ENCODE measurements at regions not wholly inside any gene's neighbourhood (a gene's known extent, or its start where the extent isn't known, plus 50 kb on each side); places are given as distances from the start of the nearest gene placed in this dataset.

- TF ChIP-seq EZH2phosphoT487 (conservative IDR thresholded peaks at IDR 0.05; ENCODE audit: low read length) (no peak), CTCF (IDR thresholded peaks at IDR 0.05; ENCODE audit: insufficient read depth, low read length, poor library complexity, severe bottlenecking) (no peak)
- H4K20me1 ChIP-seq (ENCODE audit: low read depth, low read length), result no peaks in the 10 kb centered on the region
- H3K4me2 ChIP-seq (ENCODE audit: low read depth, low read length, poor library complexity, severe bottlenecking), result no peak overlapping the region
- H3K27ac ChIP-seq (ENCODE audit: low read depth, low read length), result no peak overlapping the region
- no peaks in the 10 kb centered on the region for H3K9me2 ChIP-seq (replicated peaks; ENCODE audit: insufficient read depth, low read length)
- H3K79me2 ChIP-seq (ENCODE audit: insufficient read depth, low read length), result no peaks in the 10 kb centered on the region
- no peaks in the 10 kb centered on the region for H3F3A ChIP-seq (ENCODE audit: insufficient read depth)
- H3K4me3 ChIP-seq (ENCODE audit: insufficient read depth, low read length, poor library complexity, severe bottlenecking), result no peak overlapping the region
- no peak overlapping the region for H3K9ac ChIP-seq (ENCODE audit: low read length)
- H3K9me3 ChIP-seq (ENCODE audit: insufficient read depth, low read length), result no peaks in the 10 kb centered on the region
- H3K27me3 ChIP-seq (ENCODE audit: low read length), result no peaks in the 10 kb centered on the region
- no peaks in the 10 kb centered on the region for H3K36me3 ChIP-seq (ENCODE audit: low read length)
- H2AFZ ChIP-seq (ENCODE audit: low read depth, low read length, severe bottlenecking), result no peak overlapping the region
Observed at GRCh38 chr6:100220543-100220942, 226.5 kb upstream of the MCHR2 start.

DNA sequence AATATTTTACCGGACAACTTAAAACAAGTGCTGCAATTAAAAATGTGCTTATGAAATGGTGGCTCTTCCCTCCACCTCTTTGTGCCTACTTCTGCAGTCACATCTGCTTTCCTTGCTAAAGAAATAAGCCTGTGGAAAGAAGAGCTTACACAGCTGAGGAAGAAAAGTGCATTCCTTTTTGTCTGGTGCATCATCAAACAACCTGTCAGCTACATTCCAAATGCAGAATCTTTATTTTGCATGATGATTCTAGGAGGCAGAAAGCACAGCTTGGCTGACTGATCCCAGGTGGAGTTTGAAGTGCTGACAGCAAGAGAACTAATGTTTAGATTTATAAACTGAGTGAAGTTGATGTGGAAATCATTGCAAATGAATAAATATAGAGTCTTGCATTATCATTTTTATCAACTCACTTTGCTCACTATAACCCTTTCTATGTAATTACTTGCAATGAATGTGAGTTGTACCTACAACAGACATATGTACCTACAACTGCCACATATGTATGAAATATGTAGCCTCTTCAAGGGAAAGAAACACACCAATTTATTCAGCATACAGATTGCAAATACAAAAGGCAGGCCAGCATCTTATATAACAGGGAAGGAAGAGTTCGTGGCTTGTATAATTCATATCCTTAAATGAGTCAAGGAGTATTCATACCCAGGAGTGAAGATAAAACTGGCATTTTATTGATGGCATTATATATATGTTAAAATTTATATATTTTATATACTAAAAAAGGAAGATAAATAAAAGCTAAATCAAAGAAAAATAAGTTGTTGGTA lies 223.4 kb upstream of the MCHR2 start:
- Histone ChIP-seq H3K4me3 (ENCODE audit: insufficient read depth, low read length, poor library complexity, severe bottlenecking) (no peak overlapping the region), H3K9ac (ENCODE audit: low read length) (no peak overlapping the region), H3K9me2 (replicated peaks; ENCODE audit: insufficient read depth, low read length) (no peaks in the 10 kb centered on the region), H3K36me3 (ENCODE audit: low read length) (no peaks in the 10 kb centered on the region), H3K4me2 (ENCODE audit: low read depth, low read length, poor library complexity, severe bottlenecking) (no peak overlapping the region), H3K27ac (ENCODE audit: low read depth, low read length) (no peak overlapping the region), H3F3A (ENCODE audit: insufficient read depth) (no peaks in the 10 kb centered on the region), H4K20me1 (ENCODE audit: low read depth, low read length) (no peaks in the 10 kb centered on the region), H2AFZ (ENCODE audit: low read depth, low read length, severe bottlenecking) (no peak overlapping the region), H3K9me3 (ENCODE audit: insufficient read depth, low read length) (no peaks in the 10 kb centered on the region), H3K27me3 (ENCODE audit: low read length) (no peaks in the 10 kb centered on the region), H3K79me2 (ENCODE audit: insufficient read depth, low read length) (no peaks in the 10 kb centered on the region)
- TF ChIP-seq EZH2phosphoT487 (conservative IDR thresholded peaks at IDR 0.05; ENCODE audit: low read length) (no peak), CTCF (IDR thresholded peaks at IDR 0.05; ENCODE audit: insufficient read depth, low read length, poor library complexity, severe bottlenecking) (no peak)

DNA sequence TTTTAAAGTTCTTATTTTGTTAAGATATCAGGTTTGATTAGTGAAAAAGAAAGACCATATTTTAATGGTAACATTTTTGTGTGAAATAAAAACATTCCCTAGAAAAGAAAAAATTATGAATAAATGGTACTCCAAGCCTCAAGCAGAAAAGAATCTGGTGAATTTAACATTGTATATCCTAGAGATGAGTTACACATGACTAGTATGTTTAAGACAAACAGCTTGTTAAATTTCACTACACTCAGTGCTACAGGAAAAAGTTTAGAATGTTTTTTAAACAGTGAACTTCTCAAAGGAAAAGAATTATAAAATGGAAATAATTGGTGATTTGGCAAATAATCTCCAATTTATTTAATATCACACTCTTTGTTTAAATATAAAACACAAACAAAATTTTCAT lies 222.7 kb upstream of the MCHR2 start:
- Histone ChIP-seq H3K9me2 (replicated peaks; ENCODE audit: insufficient read depth, low read length) (no peaks in the 10 kb centered on the region), H3K9ac (ENCODE audit: low read length) (no peak overlapping the region), H3K4me2 (ENCODE audit: low read depth, low read length, poor library complexity, severe bottlenecking) (no peak overlapping the region), H3K9me3 (ENCODE audit: insufficient read depth, low read length) (no peaks in the 10 kb centered on the region), H3K36me3 (ENCODE audit: low read length) (no peaks in the 10 kb centered on the region), H3K27me3 (ENCODE audit: low read length) (no peaks in the 10 kb centered on the region), H2AFZ (ENCODE audit: low read depth, low read length, severe bottlenecking) (no peak overlapping the region), H4K20me1 (ENCODE audit: low read depth, low read length) (no peaks in the 10 kb centered on the region), H3K27ac (ENCODE audit: low read depth, low read length) (no peak overlapping the region), H3K4me3 (ENCODE audit: insufficient read depth, low read length, poor library complexity, severe bottlenecking) (no peak overlapping the region), H3F3A (ENCODE audit: insufficient read depth) (no peaks in the 10 kb centered on the region), H3K79me2 (ENCODE audit: insufficient read depth, low read length) (no peaks in the 10 kb centered on the region)
- TF ChIP-seq CTCF (IDR thresholded peaks at IDR 0.05; ENCODE audit: insufficient read depth, low read length, poor library complexity, severe bottlenecking) (no peak), EZH2phosphoT487 (conservative IDR thresholded peaks at IDR 0.05; ENCODE audit: low read length) (no peak)
